K562 (cell line): ENCODE measurements at regions not wholly inside any gene's neighbourhood (a gene's known extent, or its start where the extent isn't known, plus 50 kb on each side); places are given as distances from the start of the nearest gene placed in this dataset.

Experiments used
- BHLHE40 ChIP-seq: IDR thresholded peaks from 2 replicates; pipeline ENCODE4 v1.6.1; 2011; ENCODE audit warnings: low read length, improper control_type of control experiment
- MGA ChIP-seq: fragments of 450-650 bp; IDR thresholded peaks from 2 replicates; pipeline ENCODE4 v1.6.1; 2016; ENCODE audit warnings: mild to moderate bottlenecking, moderate library complexity
- PBX2 ChIP-seq, 2 experiments: IDR thresholded peaks in 1 of 2; conservative IDR thresholded peaks in 1 of 2; 2 replicates each; pipeline ENCODE4 v1.6.1; 2016; ENCODE audit warnings: low read depth in 2 of 2, mild to moderate bottlenecking in 1 of 2, missing compliant biosample characterization in 1 of 2, missing genetic modification characterization in 1 of 2, moderate library complexity in 1 of 2
- PTTG1 ChIP-seq: fragments of 450-650 bp; IDR thresholded peaks from 2 replicates; pipeline ENCODE4 v1.6.1; 2016; ENCODE audit warnings: low read depth, mild to moderate bottlenecking, missing genetic modification characterization, missing compliant biosample characterization
- RERE ChIP-seq: sonication (generic); formaldehyde crosslinking; IDR thresholded peaks from 2 replicates; pipeline ENCODE4 v1.8.0; 2023; ENCODE audit warnings: missing genetic modification reagents, mild to moderate bottlenecking, borderline replicate concordance
- ZNF561 ChIP-seq: fragments of 450-650 bp; formaldehyde crosslinking; conservative IDR thresholded peaks from 2 replicates; pipeline ENCODE4 v1.4.0; 2020; ENCODE audit warnings: mild to moderate bottlenecking, moderate library complexity

- TF ChIP-seq MGA (peak; percentile 21; the same call in 1 of the 2 replicates), ZNF561 (CRISPR knock-in tag) (no peak), RERE (no peak), PTTG1 (no peak), PBX2 (CRISPR knock-in tag; IDR thresholded peaks at IDR 0.05; ENCODE audit: low read depth) (no peak), PBX2 (tag; conservative IDR thresholded peaks at IDR 0.05; ENCODE audit: low read depth) (no peak; the same call in 1 of the 2 replicates), BHLHE40 (no peak)
These were observed 121.6 kb upstream of the ZNF92 start (continued) for GRCh38 chr7:65251851-65252620.
